ENCODE measurements at regions not wholly inside any gene's neighbourhood (a gene's known extent, or its start where the extent isn't known, plus 50 kb on each side); places are given as distances from the start of the nearest gene placed in this dataset.

DNA sequence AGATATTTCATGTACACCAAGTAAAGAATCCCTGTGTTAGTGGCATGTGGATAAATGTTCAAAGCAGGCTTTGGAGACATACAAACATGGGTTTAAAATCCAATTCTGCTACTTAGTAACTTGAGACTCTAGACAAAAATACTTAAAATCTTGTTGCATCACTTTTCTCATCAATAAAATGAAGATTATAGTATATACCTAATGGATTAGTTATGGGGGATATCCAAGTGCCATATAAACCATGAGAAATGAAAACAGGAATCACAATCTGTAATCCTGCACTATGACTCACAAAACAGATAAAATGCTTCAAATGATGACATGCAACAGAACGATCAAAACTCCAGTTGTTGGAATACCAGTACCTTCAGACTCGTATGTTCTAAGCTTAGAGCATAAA lies 496.0 kb upstream of the RGMA start:
- TF ChIP-seq EP300 (IDR thresholded peaks at IDR 0.05; ENCODE audit: low read depth): no peak
- TF ChIP-seq CTCF (IDR thresholded peaks at IDR 0.05): no peak
- no peak for TF ChIP-seq POLR2AphosphoS5 (IDR thresholded peaks at IDR 0.05)
